Effector CD4-positive, alpha-beta T cell (primary cell): ENCODE measurements at regions not wholly inside any gene's neighbourhood (a gene's known extent, or its start where the extent isn't known, plus 50 kb on each side); places are given as distances from the start of the nearest gene placed in this dataset.

Experiments
- DNase-seq: peaks from one replicate; pipeline ENCODE4 v3.0.0-alpha.2; 2020

DNA sequence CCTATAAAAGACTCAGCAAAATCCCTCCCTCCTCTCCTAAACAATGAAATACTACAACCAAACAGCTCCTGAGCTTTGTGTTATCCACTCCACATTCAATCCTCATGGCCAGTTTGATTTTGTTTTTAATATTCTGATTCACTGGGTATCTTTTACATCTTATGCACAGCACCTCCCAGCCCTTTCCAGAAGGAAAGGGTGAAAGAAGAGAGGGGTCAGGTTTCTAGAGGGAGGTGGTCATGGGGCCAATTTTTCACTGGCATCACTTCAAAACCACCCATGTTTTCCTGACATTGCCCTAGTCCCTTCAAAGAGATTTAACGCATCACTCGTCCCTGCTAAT lies 315.6 kb downstream of the LPIN1 start:
- no peak for DNase-seq

- no peak for DNase-seq
Measured at GRCh38 chr2:12063210-12063609, 316.8 kb downstream of the LPIN1 start.

GRCh38 chr2:12064153-12064552 lies 317.7 kb downstream of the LPIN1 start:
- no peak for DNase-seq

DNA sequence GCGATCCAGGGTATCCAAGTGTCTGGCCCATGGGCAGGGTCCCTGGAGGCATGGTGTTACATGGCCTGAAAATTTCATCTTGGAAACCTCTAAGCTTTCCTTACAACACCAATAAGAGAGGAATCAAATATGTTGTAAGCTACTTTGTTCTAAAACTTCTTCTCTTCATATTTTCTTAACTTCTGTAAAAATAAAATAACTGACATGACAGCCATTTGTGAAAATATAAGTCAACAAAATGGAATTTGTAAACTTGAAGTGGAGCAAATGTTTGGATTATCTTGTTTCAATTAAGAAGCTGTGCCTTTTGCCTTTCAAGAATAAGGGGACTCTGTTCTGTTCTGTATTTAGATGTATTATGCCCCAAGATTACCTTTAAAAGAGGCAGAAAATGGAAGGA lies 319.7 kb downstream of the LPIN1 start:
- DNase-seq = no peak

DNA sequence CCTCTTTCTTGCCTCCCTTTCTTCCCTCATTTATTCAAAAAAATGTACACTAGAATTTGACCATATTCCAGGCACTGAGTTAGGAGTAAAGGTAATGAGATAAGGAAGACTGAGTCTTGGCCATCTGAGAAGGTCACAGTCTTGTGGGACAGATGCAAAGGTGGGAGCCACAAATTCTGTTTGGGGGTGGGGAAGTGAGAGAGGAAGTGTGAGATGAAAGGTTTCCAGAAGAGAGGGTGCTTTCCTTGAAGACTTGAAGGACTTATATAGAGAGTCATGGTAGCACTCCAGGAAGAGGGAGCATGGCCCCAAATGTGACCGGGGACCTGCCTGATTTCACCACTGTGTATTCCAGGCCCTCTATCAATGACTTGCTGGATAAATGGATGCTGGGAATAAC lies 320.6 kb downstream of the LPIN1 start:
- no peak for DNase-seq

- no peak for DNase-seq
Measured at GRCh38 chr2:12068796-12069538, 322.5 kb downstream of the LPIN1 start.

GRCh38 chr2:12070153-12070552 lies 323.7 kb downstream of the LPIN1 start:
- DNase-seq = no peak

DNA sequence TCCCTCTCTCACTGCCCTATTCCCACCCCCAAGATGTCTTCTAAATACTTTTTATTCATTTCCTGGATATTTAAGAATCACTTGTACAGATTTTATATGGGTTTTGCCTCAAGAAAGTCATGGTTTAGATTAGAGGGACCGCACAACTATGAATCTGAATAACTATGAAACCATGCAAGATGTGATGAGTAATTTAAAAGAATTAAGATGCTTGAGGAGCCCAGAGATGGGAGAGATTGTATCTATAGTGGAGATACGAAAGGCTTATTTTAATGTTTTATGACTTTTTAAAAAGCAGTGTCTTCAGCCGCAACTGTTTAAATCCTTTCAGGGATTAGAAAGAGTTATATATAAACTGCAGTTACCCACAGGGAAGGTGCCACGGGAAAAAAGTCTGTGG lies 324.1 kb downstream of the LPIN1 start:
- DNase-seq = no peak

GRCh38 chr2:12071318-12071717 lies 324.9 kb downstream of the LPIN1 start:
- no peak for DNase-seq

- no peak for DNase-seq
Measured at GRCh38 chr2:12073217-12073852, 326.9 kb downstream of the LPIN1 start.

DNA sequence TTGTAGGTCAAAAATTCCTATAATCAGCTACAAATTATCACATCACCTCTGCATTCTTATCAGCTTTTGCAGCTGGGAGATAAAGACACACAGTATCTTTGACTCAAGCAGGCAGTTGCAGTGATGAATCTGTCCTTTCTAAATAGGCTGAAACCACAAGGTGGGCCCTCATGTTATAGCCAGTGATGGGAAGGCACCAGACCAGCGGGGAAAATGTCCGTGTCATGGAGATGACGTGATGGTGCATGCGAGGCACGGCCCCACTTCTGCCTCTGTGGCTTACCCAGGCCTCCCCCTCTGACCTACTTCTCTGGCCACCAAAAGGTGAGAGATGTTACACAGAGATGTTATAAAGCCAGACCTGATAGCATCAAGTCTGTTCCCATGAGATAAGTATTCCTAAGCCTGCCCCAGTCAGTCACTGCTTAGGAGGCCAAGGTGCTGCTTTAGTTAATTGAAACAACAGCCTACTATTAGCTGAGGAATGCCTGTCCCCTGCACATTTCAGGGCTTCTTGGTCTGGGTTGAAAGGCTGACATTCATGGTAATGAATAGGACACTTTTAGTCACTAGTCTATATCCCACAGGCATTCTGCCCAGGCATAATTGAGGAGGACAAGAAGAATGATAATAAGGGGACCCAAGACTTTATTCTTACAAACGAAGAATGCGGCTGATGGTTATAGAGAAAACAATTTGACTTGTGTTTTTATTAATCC lies 327.9 kb downstream of the LPIN1 start:
- DNase-seq = no peak

DNA sequence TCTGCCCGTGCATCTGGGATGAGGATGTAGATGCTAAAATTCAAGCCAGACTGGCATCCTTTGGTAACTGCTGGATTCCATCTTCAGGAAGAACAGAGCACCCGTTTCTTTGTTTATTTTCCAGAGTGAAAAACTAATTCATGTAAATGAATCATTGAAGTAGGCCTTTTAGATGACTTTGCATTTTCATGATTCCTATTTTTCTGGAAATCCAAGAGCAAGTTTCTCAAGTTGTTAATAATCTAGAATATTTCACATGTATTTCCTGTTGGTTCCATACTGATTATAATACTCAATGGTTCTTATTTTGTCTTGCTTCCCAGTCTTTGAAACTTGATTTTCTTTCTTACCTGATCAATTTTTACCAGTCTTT lies 328.4 kb downstream of the LPIN1 start:
- no peak for DNase-seq

DNA sequence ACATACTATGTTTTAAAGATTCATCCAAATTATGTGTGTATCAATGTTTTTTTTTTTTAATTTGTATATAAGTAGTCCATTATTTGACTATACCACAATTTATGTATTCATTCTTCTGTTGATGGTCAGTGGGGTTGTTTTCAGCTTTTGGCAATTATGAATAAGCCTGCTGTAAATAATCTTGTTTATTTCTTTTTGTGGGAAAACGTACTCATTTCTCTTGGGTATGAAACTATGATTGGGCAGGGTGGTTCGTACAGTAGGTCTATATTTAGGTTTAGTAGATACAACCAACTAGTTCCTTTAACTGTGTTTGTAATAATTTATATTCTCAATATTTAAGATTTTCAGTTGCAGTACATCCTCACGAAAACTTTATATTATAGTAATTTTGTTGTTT lies 329.2 kb downstream of the LPIN1 start:
- no peak for DNase-seq

DNA sequence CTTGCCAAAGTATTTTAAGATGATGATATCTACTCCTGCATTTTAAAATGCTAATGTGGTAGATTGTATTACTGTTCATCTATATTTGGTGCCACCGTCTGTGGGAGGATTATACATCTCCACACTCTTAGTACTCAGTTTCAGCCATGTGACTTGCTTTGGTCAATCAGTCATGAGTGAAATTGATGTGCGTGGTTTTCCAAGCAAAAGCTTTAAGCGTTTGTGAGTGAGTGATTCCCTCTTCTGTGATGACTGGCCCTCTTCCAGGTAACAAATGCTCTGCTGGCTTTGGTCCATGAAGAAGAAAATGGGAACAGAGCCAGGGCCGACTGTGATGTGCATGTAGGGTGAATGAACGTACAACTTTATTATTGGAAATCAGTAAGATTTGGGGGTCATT lies 330.4 kb downstream of the LPIN1 start:
- DNase-seq = no peak

- DNase-seq = no peak
Measured at GRCh38 chr2:12080360-12080759, 333.9 kb downstream of the LPIN1 start.

DNA sequence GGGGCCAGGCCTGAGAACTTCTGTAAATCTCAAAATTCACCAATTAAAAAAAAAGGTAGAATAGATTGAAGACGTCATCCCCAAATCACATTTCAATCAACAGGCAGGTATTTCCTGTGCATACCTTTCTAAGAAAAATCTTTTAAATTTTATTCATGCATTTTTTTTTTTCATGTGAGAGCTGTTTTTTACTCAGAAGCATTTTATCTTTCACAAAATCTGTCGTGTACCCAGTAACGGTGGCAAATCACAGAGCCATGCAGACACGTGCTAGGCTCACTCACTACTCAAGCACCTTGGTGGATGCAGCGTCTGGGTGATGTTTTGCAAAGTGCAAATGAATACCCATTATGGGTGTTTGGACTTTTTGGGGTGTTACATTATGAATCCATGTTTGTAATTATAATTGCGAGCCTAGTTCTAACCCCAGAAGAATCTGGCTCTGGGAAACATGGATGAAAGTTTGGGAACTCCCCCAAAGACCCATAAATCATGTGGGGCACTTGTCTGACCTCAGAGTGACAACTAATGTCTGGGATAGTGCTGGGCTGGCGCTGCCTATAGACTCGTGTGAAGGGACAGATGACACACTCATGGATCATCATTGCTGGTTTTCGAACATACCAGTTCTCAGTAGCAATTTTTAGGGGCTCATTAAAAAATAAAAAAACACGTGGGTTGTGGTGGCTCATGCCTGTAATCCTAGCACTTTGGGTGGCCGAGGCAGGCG lies 335.2 kb downstream of the LPIN1 start:
- DNase-seq = no peak

GRCh38 chr2:12083081-12083581 lies 336.7 kb downstream of the LPIN1 start:
- no peak for DNase-seq

- no peak for DNase-seq
Measured at GRCh38 chr2:12083713-12084419, 337.4 kb downstream of the LPIN1 start.

- DNase-seq = no peak
Measured at GRCh38 chr2:12087175-12087574, 340.7 kb downstream of the LPIN1 start.

DNA sequence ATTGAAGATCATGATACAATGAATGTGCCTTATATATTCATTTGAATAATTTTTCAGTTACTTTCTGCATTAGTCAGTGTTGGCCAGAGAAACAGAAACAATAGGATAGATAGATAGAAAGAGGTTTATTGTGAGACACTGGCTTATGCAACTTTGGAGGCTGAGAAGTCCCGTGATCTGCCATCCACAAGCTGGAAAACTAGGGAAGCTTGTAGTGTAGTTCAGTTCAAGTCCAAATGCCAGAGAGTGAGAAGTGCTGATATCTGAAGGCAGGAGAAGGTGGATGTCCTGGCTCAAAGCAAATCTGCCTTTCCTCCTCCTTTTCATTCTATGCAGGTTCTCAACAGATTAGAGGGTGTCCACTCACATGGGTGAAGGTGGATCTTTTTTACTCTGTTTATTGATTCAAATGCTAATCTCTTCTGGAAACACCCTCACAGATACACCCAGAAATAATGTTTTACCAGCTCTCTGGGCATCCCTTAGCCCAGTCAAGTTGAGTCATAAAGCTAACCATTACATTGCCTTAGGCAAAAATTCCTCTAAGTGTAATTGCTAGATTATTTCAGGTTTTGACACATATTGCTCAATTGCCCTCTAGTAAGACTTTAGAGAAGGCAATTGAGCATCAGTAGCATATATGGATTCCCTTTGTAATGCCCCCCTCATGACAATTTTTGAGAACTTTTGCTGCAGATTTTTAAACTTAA lies 341.4 kb downstream of the LPIN1 start:
- no peak for DNase-seq

- DNase-seq = no peak
Measured at GRCh38 chr2:12089001-12089400, 342.6 kb downstream of the LPIN1 start.

- DNase-seq = no peak
Measured at GRCh38 chr2:12089496-12089895, 343.1 kb downstream of the LPIN1 start.
